Urinary bladder (tissue), 3 donors: ENCODE measurements at regions not wholly inside any gene's neighbourhood (a gene's known extent, or its start where the extent isn't known, plus 50 kb on each side); places are given as distances from the start of the nearest gene placed in this dataset.

Experiments used
- DNase-seq: peaks from one replicate; pipeline ENCODE4 v3.0.0-alpha.2; 2015; ENCODE audit errors: extremely low spot score
- H3K27ac ChIP-seq: one replicate; pipeline ENCODE4 v1.5.1; 2013; ENCODE audit warnings: low read depth, mild to moderate bottlenecking, moderate library complexity
- H3K36me3 ChIP-seq: one replicate; pipeline ENCODE4 v1.6.1; 2013; ENCODE audit warnings: mild to moderate bottlenecking, moderate library complexity; ENCODE audit not compliant: insufficient read depth
- H3K4me1 ChIP-seq: one replicate; pipeline ENCODE4 v1.6.1; 2013; ENCODE audit warnings: mild to moderate bottlenecking, moderate library complexity; ENCODE audit not compliant: insufficient read depth
- H3K4me3 ChIP-seq: one replicate; pipeline ENCODE4 v1.5.1; 2013; ENCODE audit warnings: low read depth, low read length
- WGBS: extraction: QIAGEN DNeasy Blood & Tissue Kit; methylation state at CpG from one replicate; pipeline ENCODE4 v1.1.7; 2013; 5-methylcytosine and 5-hydroxymethylcytosine counted together
- donor health status: healthy with polysubstance abuse.
- donor health status: healthy.

DNA sequence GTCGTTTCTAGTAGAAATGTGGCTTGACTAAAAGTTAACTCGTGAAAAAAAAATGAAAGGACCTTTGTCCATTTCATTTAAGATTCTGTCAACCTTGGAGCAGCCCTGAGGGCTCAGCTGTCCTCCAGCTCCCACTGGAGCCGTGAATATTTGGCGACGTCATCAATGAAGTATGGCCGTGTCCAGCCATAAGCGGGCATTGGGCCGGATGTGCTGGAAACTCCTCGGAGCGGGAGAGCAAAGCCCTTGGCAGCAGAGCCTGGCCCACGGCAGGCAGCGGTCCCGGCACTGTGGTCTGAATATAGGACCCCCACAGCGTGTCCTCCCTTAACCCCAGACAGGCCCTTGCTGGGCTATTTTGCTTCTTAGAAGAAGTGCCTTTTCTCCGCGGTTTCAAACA lies 50.0 kb downstream of the JAKMIP3 start:
- no peak for DNase-seq
- no peak overlapping the region for H3K4me3 ChIP-seq
- H3K4me1 ChIP-seq = no peaks in the 10 kb centered on the region
- WGBS = 63% methylated on average over 16 of the region's 16 CpGs
- no peaks in the 10 kb centered on the region for H3K36me3 ChIP-seq
- no peak overlapping the region for H3K27ac ChIP-seq

DNA sequence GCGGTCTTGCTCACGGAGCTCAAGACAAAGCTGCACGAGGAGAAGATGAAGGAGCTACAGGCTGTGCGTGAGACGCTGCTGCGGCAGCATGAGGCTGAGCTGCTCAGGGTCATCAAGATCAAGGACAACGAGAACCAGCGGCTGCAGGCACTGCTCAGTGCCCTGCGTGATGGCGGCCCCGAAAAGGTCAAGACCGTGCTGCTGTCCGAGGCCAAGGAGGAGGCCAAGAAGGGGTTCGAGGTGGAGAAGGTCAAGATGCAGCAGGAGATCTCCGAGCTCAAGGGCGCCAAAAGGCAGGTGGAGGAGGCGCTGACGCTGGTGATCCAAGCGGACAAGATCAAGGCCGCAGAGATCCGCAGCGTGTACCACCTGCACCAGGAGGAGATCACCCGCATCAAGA lies 51.4 kb downstream of the JAKMIP3 start:
- DNase-seq = no peak
- Histone ChIP-seq H3K4me3 (no peak overlapping the region), H3K27ac (no peak overlapping the region), H3K36me3 (no peaks in the 10 kb centered on the region), H3K4me1 (no peaks in the 10 kb centered on the region)
- WGBS = 92% methylated on average over 23 of the region's 23 CpGs

DNA sequence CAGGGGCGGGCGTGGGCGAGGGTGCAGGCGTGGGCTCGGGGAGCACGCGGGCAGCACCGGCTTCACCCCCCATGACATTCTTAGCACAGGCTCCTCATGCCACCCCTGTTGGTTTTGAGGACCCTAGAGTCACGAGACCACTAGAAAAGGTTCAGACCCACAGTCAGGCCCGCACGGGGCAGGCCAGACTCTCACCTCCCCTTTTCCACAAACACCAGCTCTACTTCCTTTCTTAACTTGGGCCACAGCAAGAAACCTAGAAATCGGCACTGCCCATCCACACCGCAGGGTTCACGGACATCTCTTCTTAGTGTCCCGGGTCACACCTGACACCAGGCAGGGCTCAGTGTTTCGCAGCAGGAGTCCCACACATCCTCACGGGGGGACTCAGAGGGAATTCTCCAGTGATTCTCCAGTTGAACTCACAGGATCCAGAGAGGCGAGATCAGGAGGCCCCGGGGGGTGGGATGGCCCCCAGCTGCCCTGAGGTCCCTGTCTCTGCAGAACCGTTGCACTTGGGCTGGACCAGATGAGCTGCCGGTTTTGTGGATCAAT lies 52.0 kb downstream of the JAKMIP3 start:
- H3K36me3 ChIP-seq = no peaks in the 10 kb centered on the region
- WGBS = 94% methylated on average over 21 of the region's 21 CpGs
- H3K4me1 ChIP-seq = no peaks in the 10 kb centered on the region
- no peak overlapping the region for H3K27ac ChIP-seq
- no peak overlapping the region for H3K4me3 ChIP-seq
- no peak for DNase-seq

DNA sequence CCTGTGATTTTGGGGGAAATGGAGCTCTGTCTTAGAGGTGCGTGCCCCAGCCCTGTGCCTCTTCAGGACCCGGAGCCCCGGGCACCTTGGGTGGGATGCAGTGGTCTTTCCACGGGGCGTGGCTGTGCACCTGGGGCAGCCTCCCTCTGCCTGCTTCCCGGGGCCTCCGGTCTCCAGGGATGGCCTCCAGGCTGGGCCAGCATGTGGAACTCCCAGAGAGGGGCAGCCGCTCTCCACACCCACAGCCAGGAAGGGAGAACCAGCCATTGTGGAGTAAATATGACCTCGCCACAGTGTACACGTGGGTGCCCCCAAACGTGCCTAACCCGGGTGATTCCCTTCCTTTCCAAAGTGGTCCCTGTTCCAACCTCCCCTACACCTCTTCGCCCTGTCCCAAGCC lies 52.6 kb downstream of the JAKMIP3 start:
- 93% methylated on average over 13 of the region's 13 CpGs for WGBS
- no peak for DNase-seq
- Histone ChIP-seq H3K36me3 (no peaks in the 10 kb centered on the region), H3K4me1 (no peaks in the 10 kb centered on the region), H3K4me3 (no peak overlapping the region), H3K27ac (no peak overlapping the region)

DNA sequence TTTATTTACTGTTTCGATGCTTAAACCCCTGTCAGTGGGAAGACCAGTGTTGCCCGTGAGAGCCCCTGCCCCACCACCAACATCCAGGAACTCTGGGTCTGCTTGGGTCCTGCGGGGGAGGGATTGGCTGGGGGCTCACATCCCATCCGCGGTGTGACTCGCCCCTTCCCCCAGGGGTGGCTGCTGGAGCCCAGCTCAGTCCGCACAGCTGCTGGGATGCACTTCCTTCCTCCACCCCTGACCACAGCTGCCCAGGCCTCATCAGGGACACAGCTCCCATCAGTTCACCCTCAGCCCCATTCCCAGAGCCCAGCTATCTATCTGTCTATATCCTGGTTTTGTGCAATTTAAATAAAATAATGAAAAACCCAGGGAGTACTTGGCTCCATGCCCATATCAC lies 54.5 kb downstream of the JAKMIP3 start:
- Histone ChIP-seq H3K27ac (no peak overlapping the region), H3K36me3 (no peaks in the 10 kb centered on the region), H3K4me1 (no peaks in the 10 kb centered on the region), H3K4me3 (no peak overlapping the region)
- 69% methylated on average over 7 of the region's 7 CpGs for WGBS
- DNase-seq = no peak

DNA sequence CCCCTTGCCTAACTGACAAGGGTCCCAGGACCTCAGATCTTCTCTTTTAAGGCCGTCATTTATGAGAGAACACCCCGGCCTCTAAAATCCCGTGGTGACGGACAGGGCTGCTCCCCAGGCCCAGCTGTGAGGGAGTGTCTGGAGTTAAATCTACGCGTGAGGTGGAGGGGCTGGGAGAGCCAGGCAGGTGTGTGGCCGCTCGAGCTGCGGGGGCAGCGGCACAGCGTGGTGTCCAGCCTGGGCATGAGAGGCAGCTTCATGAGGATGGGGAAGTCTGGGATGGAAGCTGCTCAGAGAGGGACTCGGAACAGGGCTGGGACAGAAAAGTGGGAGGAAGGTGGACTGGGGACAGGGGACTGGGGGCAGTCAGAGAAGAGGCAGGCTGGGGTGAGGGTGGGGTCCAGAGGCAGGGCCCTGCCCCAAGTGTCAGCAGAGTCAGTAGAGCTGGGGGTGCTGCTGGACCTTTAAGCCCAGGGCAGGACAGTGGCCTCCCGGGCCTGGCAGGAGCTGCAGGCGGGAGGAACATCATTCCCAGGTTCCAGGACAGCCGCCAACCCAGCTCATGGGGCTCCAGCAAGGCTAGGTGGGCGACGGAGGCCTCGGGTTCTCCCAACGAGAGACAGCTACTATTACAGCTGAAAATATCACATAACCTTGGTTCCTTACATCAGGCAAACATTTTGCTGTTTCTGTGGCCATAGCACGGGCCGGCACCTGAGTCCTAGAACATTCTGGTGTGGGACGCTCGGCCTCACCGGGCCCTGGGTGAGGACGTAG lies 55.2 kb downstream of the JAKMIP3 start:
- no peak for DNase-seq
- no peak overlapping the region for H3K27ac ChIP-seq
- no peaks in the 10 kb centered on the region for H3K4me1 ChIP-seq
- no peaks in the 10 kb centered on the region for H3K36me3 ChIP-seq
- 82% methylated on average over 25 of the region's 25 CpGs for WGBS
- H3K4me3 ChIP-seq = no peak overlapping the region

DNA sequence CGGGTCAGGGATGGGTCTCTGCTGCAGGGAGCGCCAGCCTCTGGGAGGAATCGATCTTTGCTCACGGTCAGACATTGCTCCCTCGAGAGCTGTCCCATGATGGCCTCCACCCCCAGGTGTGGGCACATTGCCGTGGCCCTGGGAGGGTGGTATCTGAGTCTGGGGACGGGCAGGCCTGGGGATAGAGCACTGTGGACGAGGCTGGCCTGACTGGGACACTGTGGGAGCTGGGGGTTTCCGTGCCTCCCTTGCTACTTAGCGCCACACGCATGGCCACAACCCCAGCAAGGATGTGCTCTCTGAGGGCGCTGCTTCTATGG lies 55.7 kb downstream of the JAKMIP3 start:
- Histone ChIP-seq H3K4me3 (no peak overlapping the region), H3K27ac (no peak overlapping the region), H3K36me3 (no peaks in the 10 kb centered on the region), H3K4me1 (no peaks in the 10 kb centered on the region)
- 83% methylated on average over 12 of the region's 12 CpGs for WGBS
- no peak for DNase-seq

DNA sequence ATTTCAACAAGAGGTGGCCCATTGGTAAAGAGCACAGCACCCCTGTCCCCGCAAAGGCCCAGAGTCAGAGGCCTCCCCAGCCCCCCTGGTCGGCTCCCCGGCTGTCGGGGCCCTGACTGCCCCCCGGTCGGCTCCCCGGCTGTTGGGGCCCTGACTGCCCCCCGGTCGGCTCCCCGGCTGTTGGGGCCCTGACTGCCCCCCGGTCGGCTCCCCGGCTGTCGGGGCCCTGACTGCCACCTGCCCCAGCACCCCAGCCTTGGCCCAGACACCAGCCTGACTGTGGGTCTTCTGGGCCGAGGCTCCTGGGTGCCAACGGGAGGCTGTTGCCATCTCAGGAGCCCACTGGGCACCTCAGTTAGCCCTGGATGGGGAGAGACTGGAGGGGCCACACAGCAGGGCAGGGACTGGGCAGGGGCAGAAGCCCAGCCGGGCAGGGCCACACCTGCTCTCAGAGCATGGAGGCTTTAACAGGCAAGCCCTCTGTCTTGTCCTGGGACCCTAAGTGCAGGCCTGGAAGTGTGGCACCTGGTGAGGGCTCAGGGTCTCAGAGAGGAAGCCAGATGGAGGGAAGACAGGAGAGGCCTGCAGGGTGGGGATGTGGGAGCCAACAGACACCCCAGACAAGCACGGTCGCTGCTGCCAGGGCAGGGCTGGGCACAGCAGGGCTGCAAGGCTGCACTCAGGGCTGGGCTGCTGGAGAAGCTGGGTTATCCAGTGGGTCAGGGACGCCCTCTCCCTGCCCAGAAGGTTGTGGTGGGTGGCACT lies 56.5 kb downstream of the JAKMIP3 start:
- no peaks in the 10 kb centered on the region for H3K4me1 ChIP-seq
- DNase-seq = no peak
- 93% methylated on average over 20 of the region's 20 CpGs for WGBS
- no peak overlapping the region for H3K27ac ChIP-seq
- H3K4me3 ChIP-seq = no peak overlapping the region
- no peaks in the 10 kb centered on the region for H3K36me3 ChIP-seq

DNA sequence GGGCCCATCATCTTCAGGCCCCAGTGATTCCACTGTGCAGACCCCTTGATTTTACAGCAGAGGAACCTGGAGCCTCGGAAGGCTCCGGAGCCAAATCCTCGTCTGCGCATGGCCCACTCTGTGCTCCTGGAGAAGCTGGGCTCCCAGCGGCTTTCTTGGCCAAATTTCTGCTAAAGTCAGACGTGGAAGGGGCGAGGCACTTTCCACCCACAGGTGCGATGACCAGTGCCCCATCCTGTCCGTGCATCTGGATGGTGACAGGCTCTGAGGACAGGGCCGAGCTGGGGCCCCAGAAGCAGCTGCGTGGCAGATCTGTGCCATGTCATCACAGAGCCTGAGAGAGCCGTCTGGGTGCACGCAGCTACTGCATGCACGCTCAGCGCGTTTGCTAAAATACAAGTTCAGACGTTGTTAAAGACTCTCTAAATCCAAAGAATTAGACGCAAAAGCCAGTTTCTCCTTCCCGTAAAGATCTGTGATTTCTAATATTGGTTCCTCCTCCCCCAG lies 57.2 kb downstream of the JAKMIP3 start:
- no peak for DNase-seq

DNA sequence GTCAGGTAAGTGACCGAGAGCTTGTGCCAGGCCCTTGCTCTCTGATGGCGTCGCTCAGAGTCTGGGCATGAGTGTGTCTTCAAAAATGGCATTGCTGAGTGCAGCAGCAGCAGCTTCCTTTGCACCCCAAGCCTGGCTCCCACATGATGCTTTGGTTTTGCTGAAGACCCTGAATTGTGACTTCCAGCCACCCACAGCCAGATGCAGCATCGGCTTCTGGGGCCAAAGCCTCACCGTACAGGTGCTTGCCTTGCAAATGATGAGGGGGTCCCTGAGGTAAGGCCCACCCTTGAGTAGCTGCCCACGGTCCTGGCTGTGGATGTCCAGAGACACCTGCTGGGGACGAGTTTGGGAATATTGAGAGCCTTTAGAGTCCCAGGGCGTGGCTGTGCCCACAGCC lies 57.9 kb downstream of the JAKMIP3 start:
- Histone ChIP-seq H3K4me1 (no peaks in the 10 kb centered on the region), H3K36me3 (no peaks in the 10 kb centered on the region), H3K4me3 (no peak overlapping the region), H3K27ac (no peak overlapping the region)
- 86% methylated on average over 8 of the region's 8 CpGs for WGBS
- DNase-seq = no peak

More for the DNA sequence above, 57.2 kb downstream of the JAKMIP3 start:
- Histone ChIP-seq H3K27ac (no peak overlapping the region), H3K4me3 (no peak overlapping the region), H3K4me1 (no peaks in the 10 kb centered on the region), H3K36me3 (no peaks in the 10 kb centered on the region)
- WGBS = 75% methylated on average over 19 of the region's 19 CpGs

DNA sequence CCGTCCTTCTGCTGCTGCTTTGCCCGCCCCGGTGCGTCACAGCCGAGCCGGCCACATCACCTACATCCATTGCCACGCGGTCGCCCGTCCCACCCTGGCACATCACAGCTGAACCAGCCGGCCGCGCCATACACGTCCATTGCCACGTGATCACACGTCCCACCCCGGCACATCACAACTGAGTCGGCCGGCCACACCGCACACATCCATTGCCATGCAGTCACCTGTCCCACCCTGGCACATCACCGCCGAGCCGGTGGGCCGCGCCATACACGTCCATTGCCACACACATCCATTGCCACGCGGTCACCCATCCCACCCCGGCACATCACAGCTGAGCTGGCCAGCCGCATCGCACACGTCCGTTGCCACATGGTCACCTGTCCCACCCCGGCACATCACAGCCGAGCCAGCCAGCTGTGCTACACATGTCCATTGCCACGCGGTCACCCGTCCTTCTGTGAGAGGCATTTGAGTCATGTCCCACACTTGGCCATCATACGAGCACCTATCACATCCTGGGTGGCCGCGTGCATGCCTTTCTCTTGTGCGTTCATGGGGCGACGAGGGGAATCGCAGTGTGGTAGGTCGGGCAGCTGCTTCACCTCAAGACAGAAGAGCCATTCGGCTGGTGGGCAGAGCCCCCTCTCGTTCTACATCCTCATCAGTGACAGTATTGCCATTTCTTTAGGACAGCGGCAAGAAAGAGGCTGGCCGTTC lies 58.6 kb downstream of the JAKMIP3 start:
- Histone ChIP-seq H3K27ac (no peak overlapping the region), H3K36me3 (no peaks in the 10 kb centered on the region), H3K4me3 (no peak overlapping the region), H3K4me1 (no peaks in the 10 kb centered on the region)
- no peak for DNase-seq
- WGBS = 92% methylated on average over 50 of the region's 50 CpGs

DNA sequence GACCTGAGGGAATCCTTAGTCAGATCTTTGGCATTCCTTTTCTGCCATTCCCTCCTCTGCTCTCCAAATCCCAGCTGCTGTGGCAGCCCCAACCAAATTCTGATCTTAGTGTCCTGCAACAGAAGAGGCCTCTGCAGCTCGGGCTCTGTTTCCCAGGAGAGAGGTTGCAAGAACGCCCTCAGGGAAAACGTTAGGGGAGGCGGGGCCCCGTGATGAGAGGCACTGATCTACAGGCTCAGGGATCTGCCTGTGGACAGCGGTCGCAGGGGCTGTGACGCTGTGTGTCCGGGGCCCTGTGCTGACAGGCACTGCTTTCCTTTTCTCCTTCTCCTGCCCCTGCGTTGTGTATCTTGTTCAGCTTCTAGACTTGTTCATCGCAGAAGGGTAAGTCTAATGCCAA lies 57.3 kb upstream of the DPYSL4 start:
- WGBS = 45% methylated on average over 11 of the region's 11 CpGs
- Histone ChIP-seq H3K4me3 (no peak overlapping the region), H3K4me1 (no peaks in the 10 kb centered on the region), H3K27ac (no peak overlapping the region), H3K36me3 (no peaks in the 10 kb centered on the region)
- no peak for DNase-seq

DNA sequence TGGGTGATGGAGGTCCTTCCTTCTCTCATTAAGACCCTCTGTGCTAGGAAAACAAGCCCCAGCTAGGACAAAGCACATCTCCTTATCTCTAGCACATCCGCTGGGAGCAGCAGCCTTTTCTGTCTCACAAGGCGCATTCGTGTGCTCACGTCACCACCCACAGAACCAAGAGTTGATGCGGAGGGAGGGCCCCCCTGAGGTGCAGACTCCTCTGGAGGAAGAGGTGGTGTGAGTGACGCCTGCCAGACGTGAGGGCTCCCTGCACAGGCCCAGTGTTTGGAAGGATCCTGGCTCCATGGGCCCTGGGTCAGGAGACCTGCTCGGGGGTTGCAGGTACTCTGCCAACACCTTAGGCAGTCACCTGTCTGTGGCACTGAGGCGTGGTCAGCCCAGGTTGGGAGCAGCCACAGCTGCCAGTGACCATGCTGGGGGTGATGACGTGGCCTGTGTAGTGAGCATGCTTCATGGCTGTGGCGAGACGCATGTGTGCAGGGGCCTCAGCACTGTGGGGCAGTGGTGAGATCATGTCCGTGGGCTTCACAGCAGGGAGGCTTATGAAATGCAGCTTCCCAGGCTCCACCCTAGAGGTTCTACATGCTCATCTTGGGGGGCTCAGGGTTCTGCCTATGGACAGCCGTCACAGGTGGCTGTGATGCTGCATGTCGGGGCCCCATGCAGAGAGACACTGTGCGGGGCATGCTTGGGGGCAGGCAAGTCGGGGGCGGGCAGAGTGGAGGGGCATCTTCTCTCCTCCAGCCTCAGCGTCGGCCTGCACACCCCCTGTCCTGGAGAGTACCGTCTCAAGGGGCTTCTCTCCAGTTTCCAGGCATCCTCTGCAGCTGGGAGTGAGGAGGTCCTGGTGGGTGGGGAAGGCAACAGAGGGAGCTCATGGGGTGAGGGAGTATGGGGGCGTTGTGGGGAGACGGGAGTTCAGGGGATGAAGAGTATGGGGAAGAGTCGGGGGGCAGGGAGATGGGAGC lies 56.2 kb upstream of the DPYSL4 start:
- Histone ChIP-seq H3K27ac (no peak overlapping the region), H3K4me3 (no peak overlapping the region), H3K4me1 (no peaks in the 10 kb centered on the region), H3K36me3 (no peaks in the 10 kb centered on the region)
- no peak for DNase-seq
- 85% methylated on average over 24 of the region's 24 CpGs for WGBS
